ENCODE measurements at regions not wholly inside any gene's neighbourhood (a gene's known extent, or its start where the extent isn't known, plus 50 kb on each side); places are given as distances from the start of the nearest gene placed in this dataset.
"Not testable (repeated sequence)": the region's sequence is repeated elsewhere in the genome, so short reads cannot be mapped to it uniquely, and the experiment has no call there.

DNA sequence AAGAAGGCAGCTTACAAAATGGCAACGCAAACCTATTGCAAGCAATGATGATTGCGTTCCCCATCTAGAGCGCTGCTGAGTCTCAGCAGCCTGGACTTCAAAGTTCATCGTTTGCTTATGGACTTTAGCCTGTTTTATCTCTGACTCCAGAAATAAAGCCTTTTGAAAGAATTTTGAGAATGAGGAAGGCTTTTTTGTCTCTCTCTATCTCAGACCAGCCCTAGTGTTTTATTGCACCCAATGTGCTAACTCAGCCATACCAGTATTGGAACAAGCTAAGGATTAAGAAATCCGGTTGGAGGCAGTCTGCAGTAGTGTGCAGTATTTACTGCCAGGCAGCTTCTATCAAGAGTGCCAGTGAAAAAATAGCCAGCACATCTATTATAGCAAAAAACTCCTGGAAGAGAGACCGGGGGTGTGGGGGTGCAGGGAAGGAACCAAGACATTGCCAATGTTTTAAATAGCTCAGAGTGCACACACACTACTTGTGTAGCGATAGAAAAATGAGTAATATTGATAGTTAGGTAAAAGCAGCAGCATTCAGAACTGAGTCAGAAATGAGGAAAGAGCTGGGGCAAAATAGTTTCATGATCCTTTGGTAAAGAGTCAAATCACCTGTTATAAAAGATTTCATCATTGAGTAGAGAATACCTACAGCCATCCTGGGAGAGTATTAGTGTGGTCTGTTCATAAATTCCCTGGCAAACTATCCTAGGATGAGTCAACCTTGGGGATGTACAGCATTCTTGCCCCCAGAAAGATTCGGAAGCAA lies 219.0 kb downstream of the ZNF608 start:
- ChIA-PET CTCF (interaction anchor here (1.1 kb wide), 1 partner anchor 9 kb away, joined by 3 read pairs; no protein-coding TSS in a partner anchor), POLR2A (no interaction called here)
- no peak for DNase-seq (ENCODE audit: extremely low spot score)
- TF ChIP-seq, protein P1, sequence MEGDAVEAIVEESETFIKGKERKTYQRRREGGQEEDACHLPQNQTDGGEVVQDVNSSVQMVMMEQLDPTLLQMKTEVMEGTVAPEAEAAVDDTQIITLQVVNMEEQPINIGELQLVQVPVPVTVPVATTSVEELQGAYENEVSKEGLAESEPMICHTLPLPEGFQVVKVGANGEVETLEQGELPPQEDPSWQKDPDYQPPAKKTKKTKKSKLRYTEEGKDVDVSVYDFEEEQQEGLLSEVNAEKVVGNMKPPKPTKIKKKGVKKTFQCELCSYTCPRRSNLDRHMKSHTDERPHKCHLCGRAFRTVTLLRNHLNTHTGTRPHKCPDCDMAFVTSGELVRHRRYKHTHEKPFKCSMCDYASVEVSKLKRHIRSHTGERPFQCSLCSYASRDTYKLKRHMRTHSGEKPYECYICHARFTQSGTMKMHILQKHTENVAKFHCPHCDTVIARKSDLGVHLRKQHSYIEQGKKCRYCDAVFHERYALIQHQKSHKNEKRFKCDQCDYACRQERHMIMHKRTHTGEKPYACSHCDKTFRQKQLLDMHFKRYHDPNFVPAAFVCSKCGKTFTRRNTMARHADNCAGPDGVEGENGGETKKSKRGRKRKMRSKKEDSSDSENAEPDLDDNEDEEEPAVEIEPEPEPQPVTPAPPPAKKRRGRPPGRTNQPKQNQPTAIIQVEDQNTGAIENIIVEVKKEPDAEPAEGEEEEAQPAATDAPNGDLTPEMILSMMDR (IDR thresholded peaks at IDR 0.05; ENCODE audit: control extremely low read depth, extremely low read depth, low read depth, missing control alignments), result no peak

DNA sequence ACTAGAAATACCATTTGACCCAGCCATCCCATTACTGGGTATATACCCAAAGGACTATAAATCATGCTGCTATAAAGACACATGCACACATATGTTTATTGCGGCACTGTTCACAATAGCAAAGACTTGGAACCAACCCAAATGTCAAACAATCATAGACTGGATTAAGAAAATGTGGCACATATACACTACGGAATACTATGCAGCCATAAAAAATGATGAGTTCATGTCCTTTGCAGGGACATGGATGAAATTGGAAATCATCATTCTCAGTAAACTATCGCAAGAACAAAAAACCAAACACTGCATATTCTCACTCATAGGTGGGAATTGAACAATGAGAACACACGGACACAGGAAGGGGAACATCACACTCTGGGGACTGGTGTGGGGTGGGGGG lies 220.4 kb downstream of the ZNF608 start:
- DNase-seq (ENCODE audit: extremely low spot score); POLR2A ChIA-PET; CTCF ChIA-PET: not testable (repeated sequence)

DNA sequence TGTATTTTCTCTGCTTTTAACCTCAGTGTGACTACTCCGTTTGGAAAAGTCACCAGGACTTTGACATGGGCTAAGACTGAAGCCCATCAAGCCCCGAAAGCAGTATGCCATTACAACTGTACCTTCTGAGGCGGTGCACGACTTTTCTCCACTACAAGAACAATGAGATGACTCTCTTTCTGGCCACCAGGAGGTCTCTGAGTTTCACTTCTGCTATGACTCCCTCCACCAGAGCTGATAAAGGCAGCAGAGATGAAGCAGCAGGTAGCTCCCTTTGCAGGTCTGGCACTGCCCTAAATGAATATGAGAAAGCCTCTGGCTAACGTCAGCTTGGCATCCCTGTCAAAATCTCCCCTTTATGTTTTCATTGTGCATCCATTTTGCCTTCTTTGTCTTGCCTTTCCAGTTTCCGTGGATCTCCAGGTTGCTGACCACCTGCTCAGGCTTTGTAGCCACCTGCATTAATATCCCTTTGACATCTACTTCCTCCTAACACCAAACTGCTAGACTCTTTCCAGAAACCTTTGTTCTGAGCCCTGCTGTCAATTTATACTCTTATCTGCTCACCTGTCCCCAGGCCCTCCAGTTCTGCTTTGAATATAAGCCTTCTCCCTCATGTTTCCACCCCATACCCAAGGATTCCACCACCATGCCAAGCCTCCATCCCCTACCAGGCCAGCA lies 221.7 kb downstream of the ZNF608 start:
- ChIA-PET CTCF (interaction anchor here (0.7 to 2.3 kb wide), 7 partner anchors 10 to 1311 kb away, joined by 3 to 8 read pairs (median 4); no protein-coding TSS in a partner anchor), POLR2A (no interaction called here)
- DNase-seq (ENCODE audit: extremely low spot score), result peak; percentile 45

DNA sequence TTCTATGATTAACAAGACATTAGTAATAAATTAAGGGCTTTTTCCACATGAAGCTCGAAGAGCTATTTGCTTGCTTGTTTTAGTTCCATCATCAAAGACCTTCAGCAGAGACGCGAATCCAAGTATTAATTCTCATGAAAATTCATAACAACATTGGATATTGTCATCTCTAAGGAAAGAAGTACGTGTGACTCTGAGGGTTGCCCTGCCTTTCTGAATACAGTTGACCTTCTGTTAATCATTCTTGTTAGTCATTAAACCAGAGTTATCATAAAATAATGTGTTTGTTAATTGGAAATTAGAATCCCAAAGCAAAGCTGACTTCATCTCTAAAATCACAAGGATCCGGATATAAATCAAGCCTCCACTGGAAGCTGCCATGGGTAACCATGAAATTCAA lies 222.5 kb downstream of the ZNF608 start:
- no peak for DNase-seq (ENCODE audit: extremely low spot score)
- CTCF ChIA-PET, result interaction anchor here (1.1 to 2.3 kb wide), 6 partner anchors 9 to 1312 kb away, joined by 3 to 8 read pairs (median 4); no protein-coding TSS in a partner anchor
- POLR2A ChIA-PET, result no interaction called here
- TF ChIP-seq, protein P1 (IDR thresholded peaks at IDR 0.05; ENCODE audit: control extremely low read depth, extremely low read depth, low read depth, missing control alignments), result no peak

More for the DNA sequence above, 221.7 kb downstream of the ZNF608 start:
- TF ChIP-seq, protein P1 (IDR thresholded peaks at IDR 0.05; ENCODE audit: control extremely low read depth, extremely low read depth, low read depth, missing control alignments), result peak; percentile 18

DNA sequence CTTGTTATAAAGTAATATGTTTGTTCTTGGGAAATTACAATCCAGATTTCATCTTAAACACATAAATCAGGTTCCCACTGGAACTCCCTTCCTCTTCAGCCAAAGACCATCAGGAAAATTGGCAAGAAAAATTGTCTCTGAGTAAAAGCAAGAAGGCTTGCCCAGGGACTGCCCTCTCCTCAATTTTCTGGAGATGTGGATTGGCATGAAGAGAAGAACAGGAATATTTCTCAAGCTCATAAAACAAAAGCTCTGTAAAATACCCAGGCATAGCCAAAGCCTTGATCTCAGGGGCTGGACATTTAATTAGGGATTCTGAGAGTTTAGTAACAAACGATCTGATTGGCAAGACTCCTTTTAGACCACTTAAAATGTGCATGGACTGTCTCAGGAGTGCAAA lies 223.4 kb downstream of the ZNF608 start:
- CTCF ChIA-PET, result interaction anchor here (2.0 kb wide), 1 partner anchor 18 kb away, joined by 8 read pairs; no protein-coding TSS in a partner anchor
- DNase-seq (ENCODE audit: extremely low spot score), result no peak
- TF ChIP-seq, protein P1 (IDR thresholded peaks at IDR 0.05; ENCODE audit: control extremely low read depth, extremely low read depth, low read depth, missing control alignments), result no peak
- POLR2A ChIA-PET, result no interaction called here

DNA sequence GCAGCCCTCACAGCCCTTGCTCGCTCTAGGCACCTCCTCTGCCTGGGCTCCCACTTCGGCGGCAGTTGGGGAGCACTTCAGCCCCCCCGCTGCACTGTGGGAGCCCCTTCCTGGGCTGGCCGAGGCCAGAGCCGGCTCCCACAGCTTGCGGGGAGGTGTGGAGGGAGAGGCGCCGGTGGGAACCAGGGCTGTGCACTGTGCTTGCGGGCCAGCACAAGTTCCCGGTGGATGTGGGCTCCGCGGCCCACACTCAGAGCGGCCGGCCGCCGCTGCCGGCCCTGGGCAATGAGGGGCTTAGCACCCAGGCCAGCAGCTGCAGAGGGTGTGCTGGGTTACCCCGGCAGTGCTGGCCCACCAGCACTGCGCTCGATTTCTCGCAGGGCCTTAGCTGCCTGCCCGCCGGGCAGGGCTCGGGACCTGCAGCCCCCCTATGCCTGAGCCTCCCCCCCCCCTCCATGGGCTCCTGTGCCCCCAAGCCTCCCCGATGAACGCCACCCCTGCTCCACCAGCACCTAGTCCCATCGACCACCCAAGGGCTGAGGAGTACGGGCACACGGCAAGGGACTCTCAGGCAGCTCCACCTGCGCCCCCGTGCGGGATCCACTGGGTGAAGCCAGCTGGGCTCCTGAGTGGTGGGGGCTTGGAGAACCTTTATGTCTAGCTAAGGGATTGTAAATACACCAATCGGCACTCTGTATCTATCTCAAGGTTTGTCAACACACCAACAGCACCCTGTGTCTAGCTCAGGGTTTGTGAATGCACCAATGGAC lies 224.8 kb downstream of the ZNF608 start:
- ChIA-PET POLR2A (no interaction called here), CTCF (no interaction called here)
- TF ChIP-seq, protein P1 (IDR thresholded peaks at IDR 0.05; ENCODE audit: control extremely low read depth, extremely low read depth, low read depth, missing control alignments), result no peak
- DNase-seq (ENCODE audit: extremely low spot score), result no peak
